Naive thymus-derived CD8-positive, alpha-beta T cell (primary cell): ENCODE measurements at regions not wholly inside any gene's neighbourhood (a gene's known extent, or its start where the extent isn't known, plus 50 kb on each side); places are given as distances from the start of the nearest gene placed in this dataset.

Experiments
- ATAC-seq, 2 donors: fragments of 150-1000 bp; cut with Tn5 transposase in 1 of 2; sonication (Bioruptor Pico), chemical (Tn5 transposase) in 1 of 2; 1 replicate in 1 of 2; 2 replicates in 1 of 2; pipeline ENCODE4 v1.10.0; 2021; ENCODE audit warnings: mild to moderate bottlenecking in 2 of 2, moderate library complexity in 2 of 2
- POLR2A ChIA-PET: fragments of 350-600 bp; sonication (Branson Sonifier 250); formaldehyde crosslinking; loops from one replicate; lab custom pipeline; 2021; ENCODE audit warnings: antibody characterized with exemption; lab: Charles Lee
- DNase-seq, 10 donors: peaks; one replicate each; pipeline versions ENCODE4 v3.0.0 to v3.0.0-alpha.2; 2020 to 2022
- H3K27ac Mint-ChIP-seq, 10 donors: one replicate each; pipeline ENCODE4 v1.8.0; 2020 to 2022; ENCODE audit warnings: mild to moderate bottlenecking in 10 of 10, mixed read lengths in 10 of 10, moderate library complexity in 4 of 10, inconsistent platforms in 1 of 10
- H3K27me3 Mint-ChIP-seq, 5 donors: one replicate each; pipeline ENCODE4 v1.8.0; 2021 to 2022; ENCODE audit warnings: mixed read lengths in 5 of 5
- H3K36me3 Mint-ChIP-seq, 3 donors: one replicate each; pipeline ENCODE4 v1.8.0; 2020 to 2022; ENCODE audit warnings: mixed read lengths in 3 of 3, mild to moderate bottlenecking in 2 of 3, inconsistent platforms in 1 of 3
- H3K4me1 Mint-ChIP-seq, 4 donors: one replicate each; pipeline ENCODE4 v1.8.0; 2021 to 2022; ENCODE audit warnings: mixed read lengths in 4 of 4
- H3K4me3 Mint-ChIP-seq, 10 donors: one replicate each; pipeline ENCODE4 v1.8.0; 2020 to 2022; ENCODE audit warnings: mild to moderate bottlenecking in 10 of 10, mixed read lengths in 10 of 10, moderate library complexity in 6 of 10, inconsistent platforms in 1 of 10
- H3K9me3 Mint-ChIP-seq, 9 donors: one replicate each; pipeline ENCODE4 v1.8.0; 2020 to 2022; ENCODE audit warnings: mixed read lengths in 9 of 9, mild to moderate bottlenecking in 3 of 9, inconsistent platforms in 1 of 9, moderate library complexity in 1 of 9

- POLR2A ChIA-PET, result no interaction called here
- H3K27me3 Mint-ChIP-seq, result peaks cover 0 to 43% (median 8%) of the 10 kb centered on the region in 5 donors
- no peaks in the 10 kb centered on the region for H3K9me3 Mint-ChIP-seq
- H3K4me3 Mint-ChIP-seq, result no peak overlapping the region
- no peak for DNase-seq
- peak overlapping the region in 1 of 10 donors; percentile 38 for H3K27ac Mint-ChIP-seq
- no peaks in the 10 kb centered on the region for H3K36me3 Mint-ChIP-seq
- ATAC-seq, result no peak
- no peaks in the 10 kb centered on the region for H3K4me1 Mint-ChIP-seq
These were observed 126.3 kb upstream of the IRX4 start for GRCh38 chr5:2008851-2009629.

GRCh38 chr5:2007878-2008501 is 125.3 kb upstream of the IRX4 start:
- H3K9me3 Mint-ChIP-seq, result no peaks in the 10 kb centered on the region
- DNase-seq (no peak), ATAC-seq (no peak)
- no peak overlapping the region for H3K27ac Mint-ChIP-seq
- H3K27me3 Mint-ChIP-seq, result peaks cover 4 to 46% (median 15%) of the 10 kb centered on the region in 5 donors
- no peaks in the 10 kb centered on the region for H3K4me1 Mint-ChIP-seq
- H3K36me3 Mint-ChIP-seq, result no peaks in the 10 kb centered on the region
- POLR2A ChIA-PET, result no interaction called here
- no peak overlapping the region for H3K4me3 Mint-ChIP-seq

DNA sequence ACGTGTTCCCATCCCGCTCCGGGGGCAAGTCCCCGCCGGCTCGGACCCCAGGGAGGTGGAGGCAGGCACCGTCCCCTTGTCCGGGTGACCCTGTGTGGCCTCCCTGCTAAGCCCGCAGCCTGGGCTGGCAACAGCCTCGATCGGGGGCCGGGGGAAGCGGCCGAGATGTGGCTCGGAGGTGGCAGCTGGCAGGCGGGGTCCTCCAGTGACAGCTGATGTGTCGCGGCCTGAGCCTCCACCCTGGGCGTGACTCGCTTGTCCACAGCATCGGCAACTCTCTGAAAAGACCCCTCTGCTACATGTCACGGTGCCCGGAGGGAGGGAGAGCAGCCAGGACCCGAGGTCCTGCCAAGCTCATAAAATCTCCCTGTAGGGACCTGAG is 124.8 kb upstream of the IRX4 start:
- Mint-ChIP-seq H3K27ac (no peak overlapping the region), H3K9me3 (no peaks in the 10 kb centered on the region), H3K4me3 (no peak overlapping the region), H3K4me1 (no peaks in the 10 kb centered on the region), H3K36me3 (no peaks in the 10 kb centered on the region), H3K27me3 (peaks cover 4 to 51% (median 20%) of the 10 kb centered on the region in 5 donors)
- POLR2A ChIA-PET, result no interaction called here
- DNase-seq, result no peak
- ATAC-seq, result no peak

GRCh38 chr5:2006971-2007291 is 124.2 kb upstream of the IRX4 start:
- POLR2A ChIA-PET, result no interaction called here
- no peaks in the 10 kb centered on the region for H3K4me1 Mint-ChIP-seq
- no peak overlapping the region for H3K27ac Mint-ChIP-seq

GRCh38 chr5:2006193-2006970 is 123.7 kb upstream of the IRX4 start:
- DNase-seq, result no peak
- Mint-ChIP-seq H3K36me3 (no peaks in the 10 kb centered on the region), H3K27me3 (peaks cover 7 to 51% (median 28%) of the 10 kb centered on the region in 5 donors), H3K27ac (no peak overlapping the region), H3K4me1 (no peaks in the 10 kb centered on the region), H3K4me3 (no peak overlapping the region), H3K9me3 (no peaks in the 10 kb centered on the region)
- POLR2A ChIA-PET, result no interaction called here
- ATAC-seq, result no peak

More at GRCh38 chr5:2006971-2007291, 124.2 kb upstream of the IRX4 start:
- no peak for ATAC-seq
- H3K4me3 Mint-ChIP-seq, result no peak overlapping the region
- H3K27me3 Mint-ChIP-seq, result peaks cover 5 to 51% (median 22%) of the 10 kb centered on the region in 5 donors
- H3K36me3 Mint-ChIP-seq, result no peaks in the 10 kb centered on the region
- DNase-seq, result no peak
- no peaks in the 10 kb centered on the region for H3K9me3 Mint-ChIP-seq

- H3K27ac Mint-ChIP-seq, result peak overlapping the region in 1 of 10 donors; percentile 43
- peaks cover 7 to 53% (median 37%) of the 10 kb centered on the region in 5 donors for H3K27me3 Mint-ChIP-seq
- H3K36me3 Mint-ChIP-seq, result no peaks in the 10 kb centered on the region
- H3K4me3 Mint-ChIP-seq, result no peak overlapping the region
- DNase-seq, result no peak
- no peaks in the 10 kb centered on the region for H3K9me3 Mint-ChIP-seq
- ATAC-seq, result no peak
- H3K4me1 Mint-ChIP-seq, result peaks cover 0 to 3% (median under 1%) of the 10 kb centered on the region in 4 donors
- POLR2A ChIA-PET, result no interaction called here
These were observed 122.6 kb upstream of the IRX4 start for GRCh38 chr5:2005101-2006041.

GRCh38 chr5:2003690-2004365 is 121.1 kb upstream of the IRX4 start:
- H3K36me3 Mint-ChIP-seq, result no peaks in the 10 kb centered on the region
- DNase-seq, result no peak
- H3K4me1 Mint-ChIP-seq, result peaks cover 0 to 3% (median under 1%) of the 10 kb centered on the region in 4 donors
- peaks cover 9 to 66% (median 38%) of the 10 kb centered on the region in 5 donors for H3K27me3 Mint-ChIP-seq
- H3K27ac Mint-ChIP-seq, result no peak overlapping the region
- H3K4me3 Mint-ChIP-seq, result no peak overlapping the region
- no peak for ATAC-seq
- peaks cover 0 to 1% (median 0%) of the 10 kb centered on the region in 9 donors for H3K9me3 Mint-ChIP-seq
- POLR2A ChIA-PET, result no interaction called here

DNA sequence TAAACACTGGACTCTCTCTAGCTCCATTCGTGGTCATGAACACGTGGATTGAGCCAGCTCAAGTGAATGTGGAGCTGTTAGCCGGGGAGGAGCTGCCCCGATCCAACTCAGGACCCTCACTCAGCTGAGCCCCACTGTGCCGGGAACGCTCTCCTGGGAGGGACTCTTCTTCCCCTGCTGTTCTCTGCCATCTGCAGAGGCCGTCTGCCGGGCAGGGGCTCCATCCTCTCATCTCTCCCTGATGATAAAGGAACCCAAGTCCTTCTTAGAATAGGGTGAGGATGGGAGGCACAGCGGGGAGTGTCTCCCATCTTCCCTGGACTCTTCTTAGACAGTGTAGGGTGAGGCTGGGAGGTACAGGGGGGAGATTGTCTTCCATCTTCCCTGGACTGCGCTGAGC is 120.5 kb upstream of the IRX4 start:
- H3K9me3 Mint-ChIP-seq, result peaks cover 0 to 7% (median 4%) of the 10 kb centered on the region in 9 donors
- DNase-seq, result no peak
- POLR2A ChIA-PET, result no interaction called here
- H3K27ac Mint-ChIP-seq, result no peak overlapping the region
- peaks cover 0 to 4% (median under 1%) of the 10 kb centered on the region in 4 donors for H3K4me1 Mint-ChIP-seq
- peaks cover 0 to 6% (median 0%) of the 10 kb centered on the region in 3 donors for H3K36me3 Mint-ChIP-seq
- peaks cover 11 to 73% (median 39%) of the 10 kb centered on the region in 5 donors for H3K27me3 Mint-ChIP-seq
- no peak for ATAC-seq
- no peak overlapping the region for H3K4me3 Mint-ChIP-seq

DNA sequence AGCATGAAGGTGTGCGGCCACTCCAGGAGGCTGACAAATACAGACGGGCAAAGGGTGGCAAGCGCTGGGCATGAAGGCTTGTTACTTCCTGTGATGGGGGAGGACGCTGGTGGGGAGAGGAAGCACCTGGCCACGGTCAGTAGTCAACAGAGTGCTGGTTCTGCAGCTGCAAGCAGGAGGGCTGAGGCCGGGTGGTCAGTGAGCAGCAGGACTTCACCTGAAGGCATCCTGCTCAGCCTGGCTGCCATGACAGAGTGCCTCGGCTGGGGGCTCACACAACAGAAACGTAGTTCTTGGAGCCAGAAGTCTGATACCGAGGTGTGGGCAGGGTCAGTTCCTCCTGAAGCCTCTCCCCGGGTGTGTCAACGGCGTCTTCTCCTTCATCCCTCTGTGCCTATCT is 118.6 kb upstream of the IRX4 start:
- peak overlapping the region in 1 of 10 donors; percentile 80 for H3K27ac Mint-ChIP-seq
- peaks cover 0 to 10% (median 0%) of the 10 kb centered on the region in 3 donors for H3K36me3 Mint-ChIP-seq
- H3K4me3 Mint-ChIP-seq, result no peak overlapping the region
- H3K27me3 Mint-ChIP-seq, result peaks cover 15 to 79% (median 43%) of the 10 kb centered on the region in 5 donors
- no peak for DNase-seq
- POLR2A ChIA-PET, result no interaction called here
- peaks cover 0 to 14% (median 10%) of the 10 kb centered on the region in 9 donors for H3K9me3 Mint-ChIP-seq
- no peak for ATAC-seq
- peaks cover 0 to 13% (median 3%) of the 10 kb centered on the region in 4 donors for H3K4me1 Mint-ChIP-seq

GRCh38 chr5:2000591-2000990 is 117.9 kb upstream of the IRX4 start:
- Mint-ChIP-seq H3K4me1 (peaks cover 0 to 13% (median 3%) of the 10 kb centered on the region in 4 donors), H3K4me3 (no peak overlapping the region), H3K36me3 (peaks cover 0 to 10% (median 0%) of the 10 kb centered on the region in 3 donors), H3K27me3 (peaks cover 15 to 79% (median 43%) of the 10 kb centered on the region in 5 donors), H3K27ac (no peak overlapping the region), H3K9me3 (peaks cover 0 to 14% (median 10%) of the 10 kb centered on the region in 9 donors)
- POLR2A ChIA-PET, result no interaction called here
- ATAC-seq, result no peak
- DNase-seq, result no peak

DNA sequence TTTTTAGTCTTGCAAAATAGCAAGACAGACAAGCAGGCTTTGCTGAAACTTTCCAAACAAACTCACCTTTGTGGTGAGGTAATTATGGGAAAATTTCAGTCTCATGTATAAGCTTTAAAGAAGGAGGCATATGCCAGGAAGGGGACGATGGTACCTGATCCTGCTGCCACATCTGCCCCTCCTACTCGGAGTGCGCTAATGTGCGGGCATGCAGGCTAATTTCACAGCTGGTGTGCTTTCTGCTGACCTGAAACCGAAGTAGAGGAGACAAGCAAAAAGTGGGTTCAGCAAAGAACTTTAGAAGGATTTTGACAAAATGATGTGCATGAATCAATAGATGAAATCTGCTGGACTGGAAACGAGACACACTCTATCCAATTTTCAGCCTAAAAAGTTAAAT is 117.1 kb upstream of the IRX4 start:
- no peak for ATAC-seq
- POLR2A ChIA-PET, result no interaction called here
- peaks cover 16 to 75% (median 43%) of the 10 kb centered on the region in 5 donors for H3K27me3 Mint-ChIP-seq

More for the DNA sequence above, 117.1 kb upstream of the IRX4 start:
- DNase-seq, result no peak
- no peak overlapping the region for H3K27ac Mint-ChIP-seq
- H3K4me3 Mint-ChIP-seq, result no peak overlapping the region
- H3K36me3 Mint-ChIP-seq, result peaks cover 0 to 10% (median 0%) of the 10 kb centered on the region in 3 donors
- peaks cover 0 to 13% (median 3%) of the 10 kb centered on the region in 4 donors for H3K4me1 Mint-ChIP-seq
- peaks cover 0 to 14% (median 11%) of the 10 kb centered on the region in 9 donors for H3K9me3 Mint-ChIP-seq
